ENCODE measurements at regions not wholly inside any gene's neighbourhood (a gene's known extent, or its start where the extent isn't known, plus 50 kb on each side); places are given as distances from the start of the nearest gene placed in this dataset.

DNA sequence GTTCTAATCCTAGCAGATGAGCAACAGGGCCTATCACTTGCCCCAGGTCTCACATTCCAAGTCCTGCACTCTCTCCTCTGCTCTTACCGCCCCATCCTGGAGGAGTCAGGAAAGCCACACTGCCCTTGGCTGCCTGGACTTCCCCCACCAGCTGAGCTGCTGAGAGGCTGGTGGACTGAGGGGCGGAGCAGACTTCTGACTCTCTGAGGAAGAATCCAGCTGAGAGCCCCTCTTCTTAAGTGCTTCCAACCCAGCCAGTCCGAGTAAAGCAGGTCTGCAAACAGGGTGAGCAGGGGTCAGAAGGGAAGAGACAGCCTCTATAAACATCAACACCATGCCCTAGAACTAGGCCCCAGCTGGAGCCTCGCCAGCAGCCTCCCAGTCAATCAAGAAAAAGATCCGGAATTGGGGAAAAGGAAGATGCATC lies 92.4 kb upstream of the TMEM72 start:
- Histone ChIP-seq H3K27me3 (ENCODE audit: control insufficient read depth in 2 of 2, insufficient read depth in 2 of 2, low read length in 2 of 2) (no peaks in the 10 kb centered on the region), H3K9me3 (replicated peaks in 1 of 2; ENCODE audit: control insufficient read depth in 1 of 2, insufficient read depth in 1 of 2, low read length in 2 of 2) (no peaks in the 10 kb centered on the region), H2AFZ (ENCODE audit: insufficient read depth, low read depth, low read length, poor library complexity, severe bottlenecking) (no peak overlapping the region), H4K20me1 (ENCODE audit: insufficient read depth, low read length) (no peaks in the 10 kb centered on the region), H3K4me1 (ENCODE audit: control insufficient read depth in 1 of 2, insufficient read depth in 2 of 2, low read length in 2 of 2) (no peaks in the 10 kb centered on the region), H3K4me3 (replicated peaks in 1 of 3; ENCODE audit: low read depth in 2 of 3, low read length in 3 of 3) (no peak overlapping the region), H3K4me2 (replicated peaks; ENCODE audit: extremely low read depth, low read length, poor library complexity, severe bottlenecking) (no peak overlapping the region), H3K36me3 (replicated peaks in 1 of 2; ENCODE audit: control insufficient read depth in 1 of 2, insufficient read depth in 2 of 2, low read length in 2 of 2) (no peaks in the 10 kb centered on the region), H3K27ac (ENCODE audit: low read depth in 1 of 2, low read length in 2 of 2) (no peak overlapping the region), H3K79me2 (ENCODE audit: insufficient read depth, low read length) (no peaks in the 10 kb centered on the region), H3K9ac (ENCODE audit: insufficient read depth, low read length, poor library complexity, severe bottlenecking) (no peak overlapping the region)
- H3K4me3 Mint-ChIP-seq: no peak overlapping the region
- H3K27ac Mint-ChIP-seq: no peak overlapping the region
- DNase-seq: no peak
- intact Hi-C loops (cut with micrococcal nuclease): no loop called here
- TF ChIP-seq, protein P1, sequence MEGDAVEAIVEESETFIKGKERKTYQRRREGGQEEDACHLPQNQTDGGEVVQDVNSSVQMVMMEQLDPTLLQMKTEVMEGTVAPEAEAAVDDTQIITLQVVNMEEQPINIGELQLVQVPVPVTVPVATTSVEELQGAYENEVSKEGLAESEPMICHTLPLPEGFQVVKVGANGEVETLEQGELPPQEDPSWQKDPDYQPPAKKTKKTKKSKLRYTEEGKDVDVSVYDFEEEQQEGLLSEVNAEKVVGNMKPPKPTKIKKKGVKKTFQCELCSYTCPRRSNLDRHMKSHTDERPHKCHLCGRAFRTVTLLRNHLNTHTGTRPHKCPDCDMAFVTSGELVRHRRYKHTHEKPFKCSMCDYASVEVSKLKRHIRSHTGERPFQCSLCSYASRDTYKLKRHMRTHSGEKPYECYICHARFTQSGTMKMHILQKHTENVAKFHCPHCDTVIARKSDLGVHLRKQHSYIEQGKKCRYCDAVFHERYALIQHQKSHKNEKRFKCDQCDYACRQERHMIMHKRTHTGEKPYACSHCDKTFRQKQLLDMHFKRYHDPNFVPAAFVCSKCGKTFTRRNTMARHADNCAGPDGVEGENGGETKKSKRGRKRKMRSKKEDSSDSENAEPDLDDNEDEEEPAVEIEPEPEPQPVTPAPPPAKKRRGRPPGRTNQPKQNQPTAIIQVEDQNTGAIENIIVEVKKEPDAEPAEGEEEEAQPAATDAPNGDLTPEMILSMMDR (IDR thresholded peaks at IDR 0.05): no peak
- WGBS (ENCODE audit: insufficient coverage): 96% methylated on average over 3 of the region's 5 CpGs
- H3K4me1 Mint-ChIP-seq: no peaks in the 10 kb centered on the region
- no peaks in the 10 kb centered on the region for H3K36me3 Mint-ChIP-seq
- H3K9me3 Mint-ChIP-seq: peaks cover 0 to 3% (median 2%) of the 10 kb centered on the region in 7 donors
- H3K27me3 Mint-ChIP-seq (ENCODE audit: low read depth in 3 of 3): peaks cover 1 to 6% (median 5%) of the 10 kb centered on the region in 3 donors

DNA sequence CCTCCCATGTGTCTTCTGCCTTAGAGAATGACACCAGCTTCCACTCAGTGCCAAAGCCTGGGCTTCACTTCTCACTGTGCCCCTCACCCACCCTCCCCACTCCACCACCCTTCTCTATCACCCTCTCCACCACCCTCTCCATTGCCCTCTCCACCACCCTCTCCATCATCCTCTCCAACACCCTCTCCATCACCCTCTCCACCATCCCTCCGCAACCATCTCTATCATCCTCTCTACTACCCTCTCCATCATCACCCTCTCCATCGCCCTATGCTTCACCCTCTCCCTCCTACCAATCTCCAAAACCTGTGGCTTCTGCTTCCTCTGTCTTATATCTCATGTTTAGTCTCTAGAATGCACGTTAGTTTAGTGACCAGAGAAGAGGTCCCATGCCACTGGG lies 91.0 kb upstream of the TMEM72 start:
- H2AFZ ChIP-seq (ENCODE audit: insufficient read depth, low read depth, low read length, poor library complexity, severe bottlenecking): no peak overlapping the region
- Mint-ChIP-seq H3K36me3 (no peaks in the 10 kb centered on the region), H3K27ac (no peak overlapping the region), H3K4me1 (no peaks in the 10 kb centered on the region), H3K9me3 (peaks cover 0 to 3% (median 0%) of the 10 kb centered on the region in 7 donors), H3K27me3 (ENCODE audit: low read depth in 3 of 3) (peaks cover 0 to 6% (median 5%) of the 10 kb centered on the region in 3 donors), H3K4me3 (no peak overlapping the region)
- intact Hi-C loops (cut with micrococcal nuclease): no loop called here
- H3K36me3 ChIP-seq (replicated peaks in 1 of 2; ENCODE audit: control insufficient read depth in 1 of 2, insufficient read depth in 2 of 2, low read length in 2 of 2): no peaks in the 10 kb centered on the region
- no peak overlapping the region for H3K9ac ChIP-seq (ENCODE audit: insufficient read depth, low read length, poor library complexity, severe bottlenecking)
- no peak overlapping the region for H3K4me2 ChIP-seq (replicated peaks; ENCODE audit: extremely low read depth, low read length, poor library complexity, severe bottlenecking)
- DNase-seq: no peak
- TF ChIP-seq, protein P1 (IDR thresholded peaks at IDR 0.05): no peak
- no peak overlapping the region for H3K27ac ChIP-seq (ENCODE audit: low read depth in 1 of 2, low read length in 2 of 2)
- no peaks in the 10 kb centered on the region for H3K9me3 ChIP-seq (replicated peaks in 1 of 2; ENCODE audit: control insufficient read depth in 1 of 2, insufficient read depth in 1 of 2, low read length in 2 of 2)
- H4K20me1 ChIP-seq (ENCODE audit: insufficient read depth, low read length): no peaks in the 10 kb centered on the region
- H3K79me2 ChIP-seq (ENCODE audit: insufficient read depth, low read length): no peaks in the 10 kb centered on the region
- no peak overlapping the region for H3K4me3 ChIP-seq (replicated peaks in 1 of 3; ENCODE audit: low read depth in 2 of 3, low read length in 3 of 3)
- H3K27me3 ChIP-seq (ENCODE audit: control insufficient read depth in 2 of 2, insufficient read depth in 2 of 2, low read length in 2 of 2): no peaks in the 10 kb centered on the region
- WGBS (ENCODE audit: insufficient coverage): 88% methylated on average over 3 of the region's 3 CpGs
- H3K4me1 ChIP-seq (ENCODE audit: control insufficient read depth in 1 of 2, insufficient read depth in 2 of 2, low read length in 2 of 2): no peaks in the 10 kb centered on the region

Measured in CD14-positive monocyte (primary cell).